Adrenal gland (tissue), 9 donors: ENCODE measurements at regions not wholly inside any gene's neighbourhood (a gene's known extent, or its start where the extent isn't known, plus 50 kb on each side); places are given as distances from the start of the nearest gene placed in this dataset.

Source experiments
- DNase-seq, 7 donors: peaks; one replicate each; pipeline ENCODE4 v3.0.0-alpha.2; 2019 to 2020
- H3K27ac ChIP-seq, 5 donors: fragments of 200-600 bp; sonication (generic) in 4 of 5; 1 replicate in 3 of 5; 2 replicates in 2 of 5; pipeline versions ENCODE4 v1.5.1 to v1.8.0; 2016 to 2020; ENCODE audit warnings: mild to moderate bottlenecking in 1 of 5
- H3K27me3 ChIP-seq: fragments of 200-600 bp; 2 replicates; pipeline ENCODE4 v1.8.0; 2021
- H3K36me3 ChIP-seq, 2 donors: fragments of 200-600 bp; replicated peaks in 1 of 2; 1 replicate in 1 of 2; 2 replicates in 1 of 2; pipeline versions ENCODE4 v1.5.1 to v1.8.0; 2018 to 2022
- H3K4me1 ChIP-seq, 2 donors: fragments of 200-600 bp; replicated peaks in 1 of 2; 1 replicate in 1 of 2; 2 replicates in 1 of 2; pipeline versions ENCODE4 v1.5.1 to v1.8.0; 2018 to 2021
- H3K4me3 ChIP-seq, 4 donors: fragments of 200-600 bp; sonication (generic) in 3 of 4; one replicate each; pipeline ENCODE4 v1.5.1; 2016 to 2018
- H3K9me3 ChIP-seq, 3 donors: fragments of 200-600 bp; sonication (generic) in 1 of 3; replicated peaks in 1 of 3; 1 replicate in 2 of 3; 2 replicates in 1 of 3; pipeline versions ENCODE4 v1.5.1 to v1.8.0; 2016 to 2021
- CTCF ChIP-seq, 6 experiments: fragments of 450-650 bp in 4 of 6; fragments of 200-600 bp in 2 of 6; sonication (generic) in 1 of 6; IDR thresholded peaks; 1 replicate in 5 of 6; 2 replicates in 1 of 6; pipeline versions ENCODE4 v1.5.1 to v1.8.0; 2016 to 2021; ENCODE audit warnings: antibody characterized with exemption in 6 of 6, mild to moderate bottlenecking in 2 of 6, moderate library complexity in 1 of 6
- POLR2A ChIP-seq, 2 donors: fragments of 450-650 bp; IDR thresholded peaks; one replicate each; pipeline ENCODE4 v1.6.1; 2017; ENCODE audit warnings: antibody characterized with exemption in 2 of 2, mild to moderate bottlenecking in 2 of 2, moderate library complexity in 1 of 2
- WGBS, 4 donors: extraction: QIAGEN DNeasy Blood & Tissue Kit in 2 of 4; methylation state at CpG; one replicate each; pipeline versions ENCODE4 v1.1.5 to v1.1.7; 2013 to 2017; 5-methylcytosine and 5-hydroxymethylcytosine counted together
- intact Hi-C, 2 donors: fragments of 100-400 bp; cut with DNase I; formaldehyde crosslinking; loops; one replicate each; pipeline versions ENCODE4 v1.14.1 to v1.15.0; 2022 to 2023
- donor health status: healthy with polysubstance abuse.
- donor health status: Bipolar disorder and iron deficiency.
- donor health status: DM: yes; HTN: yes; CAD: no.
- donor health status: DM: no; HTN: no; CAD: no.
- donor health status: DM: no; HTN: no; CAD: no.

- intact Hi-C loops = no loop called here
- no peak for DNase-seq
- WGBS, 4 donors = 70 to 78% (median 74%) methylated on average over 7 of the region's 7 CpGs
These were observed 184.6 kb downstream of the C3orf38 start for GRCh38 chr3:88334187-88334868.

GRCh38 chr3:88336894-88337293, 187.1 kb downstream of the C3orf38 start:
- 67 to 86% (median 76%) methylated on average over 1 of the region's 1 CpG for WGBS, 4 donors

More at GRCh38 chr3:88334187-88334868, 184.6 kb downstream of the C3orf38 start:
- Histone ChIP-seq H3K9me3 (no peaks in the 10 kb centered on the region), H3K4me1 (no peaks in the 10 kb centered on the region), H3K27me3 (no peaks in the 10 kb centered on the region), H3K36me3 (no peaks in the 10 kb centered on the region), H3K27ac (no peak overlapping the region), H3K4me3 (no peak overlapping the region)
- no peak for TF ChIP-seq CTCF (IDR thresholded peaks at IDR 0.05)
- no peak for TF ChIP-seq POLR2A (IDR thresholded peaks at IDR 0.05)

GRCh38 chr3:88343264-88343663, 193.5 kb downstream of the C3orf38 start:
- 71 to 77% (median 76%) methylated on average over 2 of the region's 2 CpGs for WGBS, 4 donors
- intact Hi-C loops = no loop called here

More at GRCh38 chr3:88336894-88337293, 187.1 kb downstream of the C3orf38 start:
- Histone ChIP-seq H3K9me3 (no peaks in the 10 kb centered on the region), H3K27me3 (no peaks in the 10 kb centered on the region), H3K4me3 (no peak overlapping the region), H3K36me3 (no peaks in the 10 kb centered on the region), H3K4me1 (no peaks in the 10 kb centered on the region), H3K27ac (no peak overlapping the region)
- TF ChIP-seq POLR2A (IDR thresholded peaks at IDR 0.05) (no peak), CTCF (IDR thresholded peaks at IDR 0.05) (no peak)
- DNase-seq = no peak
- intact Hi-C loops = no loop called here

GRCh38 chr3:88346643-88347042, 196.9 kb downstream of the C3orf38 start:
- Histone ChIP-seq H3K36me3 (no peaks in the 10 kb centered on the region), H3K9me3 (no peaks in the 10 kb centered on the region), H3K4me3 (no peak overlapping the region), H3K4me1 (no peaks in the 10 kb centered on the region), H3K27me3 (no peaks in the 10 kb centered on the region), H3K27ac (no peak overlapping the region)
- TF ChIP-seq CTCF (IDR thresholded peaks at IDR 0.05) = no peak
- no peak for TF ChIP-seq POLR2A (IDR thresholded peaks at IDR 0.05)
- WGBS, 4 donors = 53 to 67% (median 62%) methylated on average over 2 of the region's 2 CpGs
- intact Hi-C loops = no loop called here
- no peak for DNase-seq

More at GRCh38 chr3:88343264-88343663, 193.5 kb downstream of the C3orf38 start:
- no peak overlapping the region for H3K27ac ChIP-seq
- TF ChIP-seq POLR2A (IDR thresholded peaks at IDR 0.05) (no peak), CTCF (IDR thresholded peaks at IDR 0.05) (no peak)
- H3K36me3 ChIP-seq = no peaks in the 10 kb centered on the region
- no peak for DNase-seq
- no peak overlapping the region for H3K4me3 ChIP-seq
- H3K9me3 ChIP-seq = no peaks in the 10 kb centered on the region
- H3K4me1 ChIP-seq = no peaks in the 10 kb centered on the region
- H3K27me3 ChIP-seq = no peaks in the 10 kb centered on the region
